GM18907 (cell line): ENCODE measurements at regions not wholly inside any gene's neighbourhood (a gene's known extent, or its start where the extent isn't known, plus 50 kb on each side); places are given as distances from the start of the nearest gene placed in this dataset.

Experiments
- ATAC-seq: cut with Tn5 transposase; IDR thresholded peaks from one replicate; pipeline ENCODE4 v1.9.1; 2021; ENCODE audit warnings: mild to moderate bottlenecking, moderate library complexity; ENCODE audit not compliant: unreplicated experiment

DNA sequence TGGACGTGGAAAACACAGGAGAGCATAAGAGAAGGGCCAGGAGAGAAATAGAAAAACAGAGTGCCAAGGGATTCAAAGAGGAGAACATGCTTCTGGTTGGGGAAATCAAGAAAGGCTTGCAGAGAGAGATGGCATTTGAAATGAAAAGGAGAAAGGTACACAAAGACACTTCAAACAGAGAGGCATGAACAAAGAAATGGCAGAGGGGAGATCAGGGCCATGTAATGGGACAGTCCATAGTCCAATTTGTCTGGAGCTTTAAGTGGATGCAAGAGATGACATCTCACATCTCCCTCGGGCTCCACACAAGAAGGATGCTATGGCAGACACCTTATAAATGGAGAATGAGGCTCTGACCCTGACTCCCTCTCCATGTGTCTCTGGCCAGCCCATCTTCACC is 331.1 kb downstream of the MLLT3 start:
- no peak for ATAC-seq

DNA sequence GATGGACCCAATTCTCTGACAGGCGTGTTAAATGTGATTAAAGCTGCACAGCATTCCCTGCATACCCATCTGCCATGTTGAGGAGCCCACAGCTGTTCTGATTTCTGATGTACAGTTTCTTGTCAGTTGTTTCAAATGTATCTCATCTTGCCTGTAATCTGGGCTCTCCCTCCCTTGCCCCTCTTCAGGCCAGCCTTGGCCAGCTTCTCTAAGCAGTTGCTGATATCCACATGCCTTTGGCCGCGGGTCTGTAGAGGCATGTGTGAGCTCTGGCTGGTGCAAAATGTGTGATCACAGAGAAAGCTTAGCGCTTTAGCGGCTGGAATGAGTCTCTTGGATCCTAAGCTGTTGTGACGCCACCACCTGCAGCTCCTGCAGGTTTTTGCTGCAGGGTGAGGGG is 332.0 kb downstream of the MLLT3 start:
- no peak for ATAC-seq

DNA sequence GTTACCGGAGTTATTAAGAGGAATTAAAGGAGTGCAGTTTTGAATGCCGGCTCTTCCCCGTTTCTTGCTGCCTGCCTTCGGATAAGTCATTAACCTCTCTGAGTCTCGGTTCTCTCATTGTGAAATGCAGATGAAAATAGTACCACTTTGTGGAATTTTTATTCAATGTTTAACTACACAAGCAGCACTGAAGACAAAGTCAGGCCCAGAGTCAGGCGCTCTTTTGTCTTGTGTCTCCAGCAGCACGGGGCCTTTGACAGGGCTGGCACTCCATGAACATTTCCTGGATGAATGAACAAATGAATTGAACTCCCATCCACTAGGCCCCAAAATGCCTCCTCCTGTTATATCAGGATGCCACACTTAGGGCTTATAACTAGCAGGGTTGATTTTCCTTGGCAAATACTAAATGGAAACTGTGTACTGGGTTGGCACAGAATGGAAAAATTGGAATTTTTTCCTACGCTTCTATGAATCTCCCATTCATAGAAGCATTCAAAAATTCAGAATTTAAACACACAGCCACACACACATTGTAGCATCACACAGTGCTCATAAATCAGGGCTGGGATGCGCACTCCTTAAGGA is 332.8 kb downstream of the MLLT3 start:
- peak; percentile 40 for ATAC-seq

DNA sequence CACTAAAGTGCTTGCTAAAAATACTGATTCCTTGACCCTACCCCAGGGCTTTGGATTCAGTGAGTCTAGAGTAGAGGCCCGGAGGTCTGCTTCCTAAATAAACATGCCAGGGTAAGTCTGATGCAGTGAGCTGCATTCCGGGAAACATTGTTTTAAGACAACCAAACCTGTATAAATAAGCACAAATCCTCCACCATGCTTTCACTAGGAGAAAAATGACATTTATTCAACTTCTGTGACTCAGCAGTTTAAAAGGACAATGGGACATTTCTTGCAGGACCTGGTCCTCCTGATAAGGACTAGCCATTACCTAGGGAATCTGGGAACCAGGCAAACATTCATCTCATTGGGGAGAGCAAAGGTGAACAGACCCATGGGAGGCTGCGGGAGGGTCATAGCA is 335.3 kb downstream of the MLLT3 start:
- no peak for ATAC-seq

DNA sequence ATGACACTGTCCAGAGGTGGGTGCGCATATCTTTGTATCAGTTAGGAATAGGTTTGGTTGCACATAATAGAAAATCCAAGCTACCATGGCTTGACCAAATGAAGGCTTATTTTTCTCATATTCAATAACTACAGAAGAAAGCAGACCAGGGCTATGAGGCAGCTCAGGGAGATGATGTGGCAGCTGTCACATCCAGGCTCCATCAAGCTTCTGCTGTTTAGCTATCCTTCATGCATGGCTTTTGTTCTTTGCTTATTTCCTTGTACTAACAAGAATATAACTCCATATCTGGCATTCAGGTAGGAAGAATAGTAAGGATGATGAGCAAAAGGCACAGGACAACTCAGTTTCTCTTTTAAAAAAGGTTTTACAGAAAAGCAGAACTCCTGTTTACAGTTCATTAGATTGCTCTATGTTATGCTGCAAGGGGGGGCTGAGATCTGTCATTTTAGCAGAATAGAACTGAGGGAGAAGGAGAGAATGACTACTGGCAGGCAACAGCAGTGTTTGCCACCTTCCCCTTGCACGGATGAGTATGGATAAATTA is 336.1 kb downstream of the MLLT3 start:
- no peak for ATAC-seq

DNA sequence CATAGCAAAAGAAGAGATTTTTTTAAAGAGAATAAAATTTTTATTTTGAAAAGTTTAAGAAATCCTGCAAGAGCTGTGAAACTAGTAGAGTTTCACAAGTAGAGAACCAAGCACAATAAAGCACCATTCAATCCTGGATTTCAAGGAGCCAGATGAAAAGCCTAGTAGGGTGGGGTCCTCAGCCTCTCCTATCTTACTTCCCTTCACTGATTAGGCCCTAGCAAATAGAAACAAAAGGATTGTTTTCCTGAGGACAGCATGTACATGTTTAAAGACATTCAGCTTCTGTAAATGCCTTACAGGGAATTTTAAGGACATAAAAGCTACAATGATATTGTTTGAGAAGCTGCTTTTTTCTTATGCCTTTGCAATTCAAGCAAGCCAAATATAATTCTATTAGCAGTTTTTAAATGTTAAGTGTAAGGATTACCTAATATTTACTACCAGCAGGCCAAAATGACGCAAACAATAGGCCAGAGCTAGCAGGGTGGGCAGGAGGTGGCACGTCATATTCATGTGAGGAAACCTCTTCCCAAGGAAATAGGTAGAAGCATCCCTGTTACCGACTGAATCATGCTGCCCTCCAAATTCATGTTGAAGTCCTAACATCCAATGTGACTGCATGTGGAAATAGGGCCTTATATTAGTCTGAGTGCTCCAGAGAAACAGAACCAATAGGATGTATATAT is 337.6 kb downstream of the MLLT3 start:
- no peak for ATAC-seq

DNA sequence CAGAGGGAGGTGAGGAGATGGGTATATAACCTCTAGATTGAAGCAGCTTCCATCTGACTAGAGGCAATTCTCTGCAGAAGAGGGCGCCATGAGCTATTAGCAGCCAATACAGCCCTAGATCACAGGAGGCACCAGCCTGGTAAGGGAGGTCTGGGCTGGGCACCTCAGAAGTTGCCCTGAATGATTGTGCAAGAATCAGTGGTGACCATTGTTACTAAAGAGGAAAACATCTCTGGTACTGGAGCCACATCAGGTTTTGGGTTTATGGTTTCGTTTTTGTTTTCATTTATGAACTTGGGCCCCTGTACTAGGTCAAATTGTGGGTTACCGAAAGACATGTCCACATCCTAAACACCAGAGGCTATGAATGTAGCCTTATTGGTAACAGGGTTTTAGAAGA is 342.0 kb downstream of the MLLT3 start:
- ATAC-seq = no peak

DNA sequence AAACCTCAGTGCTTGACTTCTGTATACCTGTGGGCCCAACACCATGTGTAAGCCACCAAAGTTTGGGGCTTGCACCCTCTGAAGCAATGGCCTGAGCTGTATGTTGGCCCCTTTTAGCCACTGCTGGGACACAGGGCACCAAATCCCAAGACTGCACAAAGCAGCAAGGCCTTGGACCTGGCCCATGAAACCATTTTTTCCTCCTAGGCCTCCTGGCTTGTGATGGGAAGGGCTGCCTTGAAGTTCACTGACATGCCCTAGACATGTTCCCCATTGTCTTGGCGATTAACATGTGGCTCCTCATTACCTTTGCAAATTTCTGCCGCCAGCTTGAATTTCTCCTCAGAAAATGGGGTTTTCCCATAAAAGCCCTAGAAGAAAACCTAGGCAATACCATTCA is 345.5 kb downstream of the MLLT3 start:
- no peak for ATAC-seq

DNA sequence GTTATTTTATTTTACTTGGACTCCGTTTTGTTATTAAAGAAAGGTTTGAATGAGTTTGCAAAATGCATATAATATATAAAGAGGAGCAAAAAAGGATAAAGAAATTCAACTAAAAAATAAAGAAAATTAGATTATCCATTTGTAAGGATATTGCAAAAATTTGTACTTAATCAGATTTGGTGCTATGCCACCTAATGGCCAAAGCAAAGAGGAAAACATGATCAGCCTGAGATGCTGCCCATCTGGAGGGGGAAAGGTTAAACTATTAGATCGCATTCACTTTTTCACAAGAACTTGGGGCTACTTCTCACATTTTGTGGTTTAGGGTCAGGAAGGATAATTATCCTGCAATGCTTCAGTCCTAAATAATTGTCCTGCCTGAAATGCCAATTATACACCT is 350.6 kb downstream of the MLLT3 start:
- no peak for ATAC-seq

DNA sequence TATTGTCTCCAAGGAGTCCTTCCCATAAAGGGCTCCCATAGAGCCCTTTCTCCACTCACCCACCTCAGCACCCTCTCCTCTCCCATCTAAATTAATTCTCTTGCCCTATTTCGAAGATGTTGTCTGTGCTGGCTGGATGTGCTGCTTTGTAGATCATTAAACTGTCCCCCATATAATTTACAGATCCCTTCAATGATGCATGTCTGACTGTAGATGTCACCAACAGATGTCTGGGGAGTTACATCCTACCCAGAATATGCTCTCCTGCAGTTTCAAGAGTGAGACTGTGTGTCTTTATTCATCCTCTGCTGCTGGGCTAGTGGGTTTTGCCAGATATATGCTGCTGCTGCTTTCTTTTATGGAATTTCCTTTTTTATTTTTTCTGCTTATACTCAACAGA is 351.2 kb downstream of the MLLT3 start:
- no peak for ATAC-seq

DNA sequence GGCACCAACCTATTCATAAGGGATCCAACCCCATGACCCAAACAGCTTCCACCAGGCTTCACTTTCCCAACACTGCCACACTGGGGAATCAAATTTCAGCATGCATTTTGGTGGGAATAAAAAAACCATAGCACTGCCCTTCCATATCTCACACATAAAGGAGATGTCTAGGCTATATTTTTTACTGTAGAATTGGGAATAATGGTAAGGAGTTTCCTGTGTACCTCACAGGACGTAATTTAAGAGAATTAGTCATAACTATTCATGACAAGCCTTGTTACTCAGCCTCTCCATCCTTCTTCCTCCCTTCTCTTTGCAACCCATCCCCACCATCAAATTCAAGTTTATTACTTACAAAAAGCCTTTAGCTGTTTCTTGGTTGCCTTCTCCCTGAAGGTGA is 352.1 kb downstream of the MLLT3 start:
- ATAC-seq = no peak

DNA sequence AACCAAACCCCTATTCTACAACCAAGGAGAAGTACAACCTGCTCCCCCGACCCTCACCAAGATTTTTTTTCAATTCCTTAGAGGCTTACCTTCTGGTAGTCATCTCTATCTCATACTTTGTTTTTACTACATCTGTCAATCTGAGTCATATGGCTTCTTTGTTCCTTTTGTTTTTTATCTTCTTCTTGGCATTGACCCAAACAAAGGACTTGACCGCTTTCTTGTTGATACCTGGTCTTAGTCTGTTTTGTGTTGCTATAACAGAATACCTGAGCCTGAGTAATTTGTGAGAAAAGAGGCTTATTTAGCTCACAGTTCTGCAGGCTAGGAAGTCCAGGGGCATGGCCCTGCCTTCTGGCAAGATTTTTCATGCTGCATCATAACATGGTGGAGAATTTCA is 352.7 kb downstream of the MLLT3 start:
- ATAC-seq = no peak

DNA sequence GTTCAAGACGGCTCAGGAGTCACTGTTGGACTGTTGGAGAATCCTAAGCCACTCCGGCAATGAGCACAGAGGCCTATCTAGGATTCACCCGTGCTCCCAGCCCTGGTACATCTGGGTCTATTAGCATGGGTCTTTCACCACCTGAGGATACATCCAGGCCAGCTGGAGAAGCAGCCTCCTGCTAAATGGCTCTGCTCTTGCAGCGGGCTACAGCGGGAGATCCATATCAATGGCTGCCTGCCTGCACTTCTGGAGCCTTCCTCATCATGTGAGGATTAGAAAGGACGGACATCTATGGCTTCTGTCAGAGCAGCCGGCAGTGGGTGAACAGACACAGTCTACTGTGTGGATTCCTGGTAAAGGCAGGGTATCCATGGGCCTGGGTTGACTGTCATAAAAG is 357.4 kb downstream of the MLLT3 start:
- ATAC-seq = no peak

DNA sequence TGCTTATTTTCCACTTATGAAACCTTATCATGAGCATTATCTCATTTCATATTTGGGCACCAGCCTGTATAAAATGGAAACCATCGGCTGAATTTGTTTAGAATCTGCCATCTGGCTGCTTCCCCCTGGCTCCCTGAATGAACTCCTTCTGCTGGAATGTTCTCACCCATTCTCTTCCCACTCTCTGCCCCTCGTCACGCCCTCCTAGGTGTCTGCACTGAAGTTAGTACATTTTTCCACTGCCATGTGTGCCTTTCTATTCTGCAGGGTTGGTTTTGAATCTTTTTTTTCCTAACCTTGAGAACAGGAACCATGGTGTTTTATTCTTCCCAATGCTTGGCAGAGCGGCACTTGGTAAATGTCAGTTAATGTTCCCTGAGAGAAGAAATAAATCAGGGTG is 359.7 kb downstream of the MLLT3 start:
- no peak for ATAC-seq

DNA sequence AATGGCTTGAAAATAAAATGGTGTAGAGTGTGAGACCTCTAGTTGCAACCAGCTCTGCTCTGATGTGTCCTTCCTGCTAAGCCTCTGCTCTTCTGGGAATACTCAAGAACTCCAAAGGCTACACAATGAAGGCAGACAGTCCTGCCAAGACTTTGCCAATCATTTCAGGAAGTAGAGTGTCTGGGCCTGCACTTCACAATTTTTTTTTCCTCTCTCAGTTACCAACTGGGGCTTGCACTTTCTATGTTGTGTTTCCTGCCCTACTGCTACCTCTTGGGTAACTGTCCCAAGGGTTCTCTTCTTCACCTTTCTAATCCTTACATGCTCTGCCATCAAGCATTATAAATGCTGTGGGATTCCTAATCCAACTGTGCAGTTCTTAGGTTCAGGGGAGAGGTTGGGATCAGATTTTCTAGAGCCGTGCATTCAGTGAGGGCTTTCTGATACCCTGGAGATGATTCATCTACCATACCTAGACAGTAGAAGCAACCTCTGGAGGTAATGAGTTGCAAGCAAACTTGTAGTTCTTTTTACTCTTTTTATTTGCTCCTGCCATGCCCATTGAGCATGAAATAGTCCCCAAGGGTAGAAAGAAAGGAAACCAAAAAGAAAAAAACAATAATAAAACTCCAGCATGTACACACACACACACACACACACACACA is 365.9 kb downstream of the MLLT3 start:
- ATAC-seq = no peak

DNA sequence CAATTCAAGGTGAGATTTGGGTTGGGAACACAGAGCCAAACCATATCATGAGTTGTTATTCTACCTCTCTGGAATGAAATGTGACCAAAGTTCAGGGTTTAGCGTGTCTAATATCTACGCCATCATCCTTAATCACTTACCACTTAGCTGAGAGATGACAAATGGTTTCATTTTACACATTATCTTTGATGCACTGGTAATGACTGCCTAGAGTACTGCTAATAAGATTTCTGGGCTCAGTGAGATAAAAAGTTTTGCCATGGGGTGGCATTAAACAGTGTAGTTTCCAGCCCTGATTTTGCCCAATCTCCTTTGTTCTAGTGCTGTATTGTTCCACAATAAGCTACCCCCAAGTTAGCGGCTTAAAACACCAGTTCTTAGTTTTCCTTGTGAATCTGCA is 367.2 kb downstream of the MLLT3 start:
- no peak for ATAC-seq

DNA sequence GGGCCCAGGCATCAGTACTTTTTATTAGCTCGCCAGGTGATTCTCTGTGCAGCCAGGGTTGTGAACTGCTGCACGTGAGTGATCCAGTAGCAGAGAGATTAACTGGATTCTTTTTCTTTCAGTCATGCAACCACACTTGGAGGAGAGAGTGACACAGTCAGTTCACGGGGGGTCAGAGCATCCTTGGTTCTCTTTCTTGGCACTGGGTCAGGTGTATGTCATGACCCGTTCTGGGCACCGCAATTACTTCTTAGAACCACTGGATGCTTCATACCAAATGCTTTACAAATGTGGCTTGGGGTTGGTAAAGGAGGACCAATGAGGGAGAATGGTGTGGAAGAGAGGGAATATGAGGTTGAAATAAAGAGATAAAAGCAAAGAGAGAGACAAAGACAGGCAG is 368.7 kb downstream of the MLLT3 start:
- no peak for ATAC-seq

DNA sequence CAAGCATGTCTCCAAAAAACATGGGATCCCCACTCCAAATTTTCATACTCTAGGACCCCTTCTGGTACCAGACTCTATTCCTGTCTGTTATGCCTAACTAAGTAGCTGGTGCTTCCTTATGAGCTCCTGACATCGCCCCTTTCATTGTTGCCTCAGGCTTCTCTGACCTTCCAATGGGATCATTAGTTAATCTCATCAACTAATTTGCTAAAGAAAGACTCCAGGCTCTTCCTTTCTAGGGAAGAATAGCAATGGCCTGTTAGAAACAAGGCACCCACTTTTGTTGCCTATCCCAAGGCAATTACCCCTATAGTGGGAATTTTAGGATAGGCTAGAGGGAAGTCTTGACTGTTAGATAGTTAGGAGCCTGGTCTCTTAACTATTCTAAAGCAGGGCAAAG is 369.5 kb downstream of the MLLT3 start:
- ATAC-seq = no peak

DNA sequence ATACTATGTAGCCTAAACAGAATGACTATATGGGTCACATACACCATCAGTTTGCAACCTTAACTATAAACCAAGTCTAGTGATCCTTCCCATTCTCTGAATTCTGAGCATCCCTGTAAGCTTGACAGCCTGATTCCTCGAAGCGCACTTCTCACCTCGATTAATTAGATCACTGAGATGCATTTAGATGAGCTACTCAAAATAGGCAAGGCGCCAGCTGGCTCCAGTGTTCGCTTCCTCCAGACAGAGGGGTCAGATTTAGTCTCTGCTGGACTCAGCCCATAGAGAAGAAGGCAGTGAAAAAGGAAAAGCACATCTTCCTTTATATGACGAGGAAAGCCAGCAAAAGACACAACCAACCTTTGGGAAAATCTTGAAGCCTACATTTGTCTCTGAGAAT is 371.5 kb downstream of the MLLT3 start:
- ATAC-seq = no peak

DNA sequence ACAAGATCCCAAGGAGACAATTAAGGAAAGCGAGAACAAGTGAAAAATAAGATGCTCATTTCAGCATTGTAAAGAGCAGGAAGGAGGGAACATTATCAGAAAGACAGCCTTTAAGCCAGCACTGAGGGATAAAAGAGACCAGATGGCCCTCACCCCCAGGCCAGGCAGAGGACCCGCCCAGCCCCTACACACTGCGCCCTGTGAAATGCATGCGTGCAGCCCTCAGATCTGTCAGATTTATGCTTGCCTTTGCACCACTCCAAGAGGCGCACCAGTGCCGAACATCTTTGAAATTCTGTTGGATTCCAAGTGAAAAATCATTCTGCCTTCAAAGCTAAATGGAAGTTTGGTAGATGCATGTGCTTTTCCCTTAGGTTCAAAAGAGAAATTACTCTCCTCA is 378.0 kb downstream of the MLLT3 start:
- no peak for ATAC-seq

DNA sequence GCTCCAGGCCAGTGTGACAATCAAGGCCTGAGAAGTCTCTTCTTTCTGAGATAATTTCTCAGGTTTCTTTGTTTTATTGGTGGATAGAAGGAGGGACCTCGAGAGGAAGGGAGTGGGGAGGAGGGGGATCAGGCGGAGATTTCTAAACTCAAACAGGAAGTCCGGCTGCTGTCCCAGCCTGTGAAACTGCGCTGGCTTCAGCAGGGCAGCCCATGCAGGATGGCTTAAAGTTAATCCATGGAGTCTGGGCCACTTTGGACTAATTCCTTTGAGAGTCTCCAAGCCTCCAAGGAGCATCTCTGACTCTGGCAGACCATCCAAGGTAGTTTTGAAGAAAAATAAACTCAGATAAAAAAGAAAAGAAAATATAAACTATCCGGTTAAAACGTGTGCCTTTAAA is 378.5 kb downstream of the MLLT3 start:
- ATAC-seq = no peak

DNA sequence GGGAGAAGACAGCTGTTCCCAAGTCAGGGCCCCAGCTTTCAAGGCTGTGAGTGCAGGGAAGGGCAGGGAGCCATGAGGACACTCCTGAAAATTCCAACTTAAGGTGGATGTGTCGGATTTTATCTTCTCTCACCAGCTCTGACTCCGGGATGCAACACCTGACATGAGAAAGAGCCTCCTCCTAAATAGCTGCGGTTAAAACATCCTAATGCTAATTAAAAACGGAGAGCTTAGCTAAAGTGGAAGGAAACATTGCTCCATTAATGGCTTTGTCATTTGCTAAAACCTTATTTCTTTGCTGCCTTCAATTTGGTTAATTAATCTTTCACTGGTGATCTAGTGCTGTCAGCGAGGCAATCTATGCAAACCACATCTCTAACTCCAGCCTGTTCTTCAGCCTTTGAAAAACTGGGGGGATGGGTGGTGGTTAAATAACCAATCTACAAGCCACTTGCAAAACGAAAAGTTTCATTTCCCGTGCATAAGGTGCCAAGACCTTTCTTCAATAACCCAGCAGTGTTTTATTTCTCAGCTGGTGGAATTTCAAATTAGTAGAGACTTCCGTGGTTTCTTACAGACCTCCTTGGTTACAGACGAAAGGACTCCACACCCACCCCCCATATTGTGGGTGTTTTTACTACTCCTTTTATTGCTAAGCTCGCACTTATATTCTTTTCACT is 379.6 kb downstream of the MLLT3 start:
- peak; percentile 96 for ATAC-seq
